Osteoblast (primary cell): ENCODE measurements at regions not wholly inside any gene's neighbourhood (a gene's known extent, or its start where the extent isn't known, plus 50 kb on each side); places are given as distances from the start of the nearest gene placed in this dataset.
A peak's percentile ranks its signal among the peaks of the same experiment; 100 is the strongest.

ENCODE experiments used
- DNase-seq: peaks from one replicate; pipeline ENCODE4 v3.0.0; 2011; ENCODE audit warnings: low spot score, mixed read lengths; ENCODE audit not compliant: insufficient read length; ENCODE audit errors: missing footprints
- H2AFZ ChIP-seq: 2 replicates; pipeline ENCODE4 v1.6.0; 2011; ENCODE audit warnings: mild to moderate bottlenecking, low read length
- H3K27ac ChIP-seq: 2 replicates; pipeline ENCODE4 v1.5.1; 2011; ENCODE audit warnings: mild to moderate bottlenecking, low read depth, low read length, moderate library complexity
- H3K27me3 ChIP-seq: 2 replicates; pipeline ENCODE4 v1.6.0; 2012; ENCODE audit warnings: mild to moderate bottlenecking, control low read depth, inconsistent platforms, low read length, moderate library complexity; ENCODE audit not compliant: insufficient read depth
- H3K36me3 ChIP-seq: 2 replicates; pipeline ENCODE4 v1.5.1; 2011; ENCODE audit warnings: mild to moderate bottlenecking, low read length, control low read depth, moderate library complexity; ENCODE audit not compliant: insufficient read depth
- H3K4me1 ChIP-seq: 2 replicates; pipeline ENCODE4 v1.5.1; 2011; ENCODE audit warnings: mild to moderate bottlenecking, low read length, control low read depth, moderate library complexity; ENCODE audit not compliant: insufficient read depth
- H3K4me2 ChIP-seq: 2 replicates; pipeline ENCODE4 v1.6.0; 2011; ENCODE audit warnings: mild to moderate bottlenecking, low read length; ENCODE audit not compliant: insufficient read depth
- H3K4me3 ChIP-seq: fragments of 200-600 bp; sonication (generic); 3 replicates; pipeline ENCODE4 v1.5.1; 2012; ENCODE audit warnings: mild to moderate bottlenecking, low read length, inconsistent platforms; ENCODE audit not compliant: insufficient read depth
- H3K79me2 ChIP-seq: 2 replicates; pipeline ENCODE4 v1.6.0; 2012; ENCODE audit warnings: mild to moderate bottlenecking, low read length, control low read depth, inconsistent platforms; ENCODE audit not compliant: insufficient read depth
- H3K9me3 ChIP-seq: 2 replicates; pipeline ENCODE4 v1.5.1; 2011; ENCODE audit warnings: low read depth, low read length, control low read depth
- H4K20me1 ChIP-seq: 2 replicates; pipeline ENCODE4 v1.6.0; 2012; ENCODE audit warnings: mild to moderate bottlenecking, low read length, control low read depth; ENCODE audit not compliant: insufficient read depth
- CTCF ChIP-seq: IDR thresholded peaks from 2 replicates; pipeline ENCODE4 v1.5.1; 2011; ENCODE audit warnings: mild to moderate bottlenecking, low read depth, low read length, moderate library complexity; ENCODE audit errors: extremely low read depth

- H3K27ac ChIP-seq: peak overlapping the region; percentile 98
- no peak overlapping the region for H3K4me2 ChIP-seq
- H3K79me2 ChIP-seq: no peaks in the 10 kb centered on the region
Measured at GRCh38 chr12:89950421-89950820, 241.8 kb upstream of the ATP2B1 start.

DNA sequence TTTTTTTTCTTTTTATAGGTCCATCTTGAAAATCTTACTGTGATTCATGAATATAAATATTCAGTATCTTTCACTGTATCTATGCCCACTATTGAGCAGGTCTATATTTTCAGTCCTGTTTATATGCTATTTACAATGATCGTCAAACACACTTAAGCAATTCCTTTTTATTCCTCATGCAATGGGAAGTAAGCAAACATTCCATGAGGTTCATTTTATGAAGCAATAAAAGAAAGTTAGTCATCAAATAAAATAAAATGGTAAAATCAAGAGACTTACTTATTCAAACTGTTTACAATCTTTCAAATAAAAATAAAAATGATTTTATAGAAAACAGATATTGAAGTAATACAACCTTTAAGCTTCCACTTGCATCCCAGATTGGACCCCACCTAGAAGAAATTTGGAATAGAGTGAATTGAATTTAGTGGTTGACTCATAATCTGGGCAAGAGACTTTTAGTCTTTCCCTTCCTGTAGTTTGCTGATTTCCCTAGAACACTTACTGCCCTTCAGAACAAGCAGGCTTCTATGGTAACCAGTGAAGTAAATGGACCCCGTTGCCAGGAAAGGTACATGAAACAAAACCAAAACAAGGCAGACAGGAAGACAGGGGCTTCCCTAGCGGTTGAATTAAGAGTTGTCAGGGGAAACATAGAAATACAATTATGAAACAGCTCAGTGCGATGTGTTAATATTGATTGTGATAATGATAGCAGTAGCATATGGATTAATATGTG, 241.0 kb upstream of the ATP2B1 start:
- no peaks in the 10 kb centered on the region for H3K36me3 ChIP-seq
- H3K27ac ChIP-seq: peak overlapping the region; percentile 98
- TF ChIP-seq CTCF: peak; percentile 28
- peak overlapping the region; percentile 14 for H3K4me2 ChIP-seq
- peak overlapping the region; percentile 28 for H2AFZ ChIP-seq
- peaks cover 49% of the 10 kb centered on the region for H3K4me1 ChIP-seq
- H3K9me3 ChIP-seq: no peaks in the 10 kb centered on the region
- H4K20me1 ChIP-seq: no peaks in the 10 kb centered on the region
- no peaks in the 10 kb centered on the region for H3K27me3 ChIP-seq
- H3K4me3 ChIP-seq: no peak overlapping the region
- peak; percentile 47 for DNase-seq
- no peaks in the 10 kb centered on the region for H3K79me2 ChIP-seq

More at GRCh38 chr12:89950421-89950820, 241.8 kb upstream of the ATP2B1 start:
- Histone ChIP-seq H3K27me3 (no peaks in the 10 kb centered on the region), H3K4me1 (peaks cover 49% of the 10 kb centered on the region), H4K20me1 (no peaks in the 10 kb centered on the region), H3K4me3 (no peak overlapping the region), H3K9me3 (no peaks in the 10 kb centered on the region), H2AFZ (no peak overlapping the region), H3K36me3 (no peaks in the 10 kb centered on the region)
- TF ChIP-seq CTCF: no peak
- DNase-seq: no peak

GRCh38 chr12:89948271-89949175, 239.9 kb upstream of the ATP2B1 start:
- TF ChIP-seq CTCF: no peak
- Histone ChIP-seq H3K4me2 (peak overlapping the region; percentile 86), H3K27me3 (no peaks in the 10 kb centered on the region), H3K4me3 (no peak overlapping the region), H3K4me1 (peaks cover 49% of the 10 kb centered on the region), H4K20me1 (no peaks in the 10 kb centered on the region), H3K36me3 (no peaks in the 10 kb centered on the region), H2AFZ (no peak overlapping the region), H3K9me3 (no peaks in the 10 kb centered on the region), H3K79me2 (no peaks in the 10 kb centered on the region), H3K27ac (peak overlapping the region; percentile 98)
- no peak for DNase-seq
